H1 (cell line): ENCODE measurements at regions not wholly inside any gene's neighbourhood (a gene's known extent, or its start where the extent isn't known, plus 50 kb on each side); places are given as distances from the start of the nearest gene placed in this dataset.
A peak's percentile ranks its signal among the peaks of the same experiment; 100 is the strongest.

Source experiments
- CTCF ChIA-PET: fragments of 300-600 bp; sonication (Branson Sonifier 250); formaldehyde crosslinking; loops from one replicate; lab custom pipeline; 2021; ENCODE audit not compliant: partially characterized antibody; lab: Charles Lee
- POLR2A ChIA-PET: fragments of 300-600 bp; sonication (Branson Sonifier 250); formaldehyde crosslinking; loops from one replicate; lab custom pipeline; 2021; ENCODE audit warnings: inconsistent platforms; ENCODE audit not compliant: partially characterized antibody; lab: Charles Lee
- DNase-seq, 2 experiments: peaks; one replicate each; pipeline versions ENCODE4 v3.0.0 to v3.0.0-alpha.2; 2010 to 2022; ENCODE audit warnings: low spot score in 2 of 2, low read depth in 1 of 2, mixed read lengths in 1 of 2
- FAIRE-seq: peaks from 2 replicates; lab custom pipeline; 2011; peaks lifted over from hg19 to GRCh38; lab: Jason Lieb, UNC
- H2AFZ ChIP-seq: 2 replicates; pipeline ENCODE4 v1.8.1; 2012; ENCODE audit warnings: low read length, inconsistent platforms
- H2AK5ac ChIP-seq: 2 replicates; pipeline ENCODE4 v1.6.1; 2013; ENCODE audit warnings: low read depth, low read length
- H2BK120ac ChIP-seq: replicated peaks from 2 replicates; pipeline ENCODE3; 2013; ENCODE audit warnings: low read depth, low read length, inconsistent platforms
- H2BK12ac ChIP-seq: 2 replicates; pipeline ENCODE4 v1.6.1; 2013; ENCODE audit warnings: low read depth, low read length
- H2BK15ac ChIP-seq: 2 replicates; pipeline ENCODE4 v1.6.1; 2013; ENCODE audit warnings: low read length
- H2BK20ac ChIP-seq: 2 replicates; pipeline ENCODE4 v1.6.1; 2013; ENCODE audit warnings: low read length
- H2BK5ac ChIP-seq: 2 replicates; pipeline ENCODE4 v1.6.1; 2013; ENCODE audit warnings: low read depth, low read length
- H3K14ac ChIP-seq: 2 replicates; pipeline ENCODE4 v1.6.1; 2013; ENCODE audit warnings: inconsistent platforms; ENCODE audit not compliant: insufficient read length
- H3K18ac ChIP-seq: 2 replicates; pipeline ENCODE4 v1.6.1; 2013; ENCODE audit warnings: low read length; ENCODE audit errors: extremely low read depth
- H3K23ac ChIP-seq: 2 replicates; pipeline ENCODE4 v1.6.1; 2013; ENCODE audit warnings: inconsistent platforms; ENCODE audit not compliant: insufficient read length
- H3K23me2 ChIP-seq: 2 replicates; pipeline ENCODE4 v1.6.1; 2013; ENCODE audit warnings: low read depth, low read length
- H3K27ac ChIP-seq: 2 replicates; pipeline ENCODE4 v1.6.1; 2011; ENCODE audit warnings: low read depth, low read length, inconsistent platforms
- H3K27me3 ChIP-seq, 4 experiments: replicated peaks in 1 of 4; 1 replicate in 1 of 4; 2 replicates in 3 of 4; pipeline versions ENCODE4 v1.6.1 to v1.8.1; 2011 to 2013; ENCODE audit warnings: low read length in 3 of 4, mild to moderate bottlenecking in 3 of 4, inconsistent platforms in 2 of 4, mixed read lengths in 2 of 4, moderate library complexity in 1 of 4; ENCODE audit not compliant: control insufficient read depth in 3 of 4, insufficient read depth in 3 of 4; ENCODE audit errors: extremely low read depth in 1 of 4
- H3K36me3 ChIP-seq, 4 experiments: 2 replicates each; pipeline versions ENCODE4 v1.6.1 to v1.8.1; 2011 to 2013; ENCODE audit warnings: mild to moderate bottlenecking in 4 of 4, low read length in 3 of 4, moderate library complexity in 2 of 4, control low read depth in 1 of 4, inconsistent platforms in 1 of 4; ENCODE audit not compliant: insufficient read depth in 4 of 4, control insufficient read depth in 2 of 4
- H3K4ac ChIP-seq: replicated peaks from 2 replicates; pipeline ENCODE3; 2013; ENCODE audit warnings: low read length, low read depth, mixed read lengths, inconsistent platforms; ENCODE audit not compliant: insufficient read length
- H3K4me1 ChIP-seq, 4 experiments: replicated peaks in 1 of 4; 1 replicate in 1 of 4; 2 replicates in 3 of 4; pipeline versions ENCODE4 v1.6.1 to v1.8.1; 2011 to 2013; ENCODE audit warnings: low read length in 3 of 4, inconsistent platforms in 2 of 4, mixed read lengths in 1 of 4; ENCODE audit not compliant: insufficient read depth in 4 of 4, control insufficient read depth in 3 of 4
- H3K4me2 ChIP-seq, 2 experiments: 2 replicates each; pipeline versions ENCODE4 v1.6.1 to v1.8.1; 2011 to 2013; ENCODE audit warnings: low read depth in 2 of 2, low read length in 2 of 2, control low read depth in 1 of 2, inconsistent platforms in 1 of 2, mild to moderate bottlenecking in 1 of 2; ENCODE audit not compliant: insufficient read depth in 1 of 2
- H3K4me3 ChIP-seq, 4 experiments: fragments of 200-600, 300-600 bp in 1 of 4; sonication (generic), shearing (Covaris generic), sonication (Bioruptor Twin) in 1 of 4; 2 replicates each; pipeline versions ENCODE4 v1.5.1 to v1.8.1; 2011 to 2016; ENCODE audit warnings: low read length in 4 of 4, low read depth in 3 of 4, control low read depth in 2 of 4, inconsistent platforms in 2 of 4, mild to moderate bottlenecking in 2 of 4, mixed read lengths in 1 of 4, moderate library complexity in 1 of 4; ENCODE audit not compliant: insufficient read depth in 2 of 4; ENCODE audit errors: extremely low read depth in 1 of 4
- H3K56ac ChIP-seq: replicated peaks from 2 replicates; pipeline ENCODE3; 2013; ENCODE audit warnings: low read depth, mild to moderate bottlenecking, mixed read lengths, low read length, inconsistent platforms; ENCODE audit not compliant: insufficient read length
- H3K79me1 ChIP-seq: 2 replicates; pipeline ENCODE4 v1.6.1; 2013; ENCODE audit warnings: low read depth, low read length, control low read depth
- H3K79me2 ChIP-seq, 2 experiments: 2 replicates each; pipeline versions ENCODE4 v1.6.1 to v1.8.1; 2012 to 2013; ENCODE audit warnings: low read length in 2 of 2, mild to moderate bottlenecking in 2 of 2, inconsistent platforms in 1 of 2; ENCODE audit not compliant: insufficient read depth in 2 of 2, control insufficient read depth in 1 of 2
- H3K9ac ChIP-seq, 4 experiments: replicated peaks in 1 of 4; 1 replicate in 1 of 4; 2 replicates in 3 of 4; pipeline versions ENCODE4 v1.6.1 to v1.8.1; 2011 to 2013; ENCODE audit warnings: low read depth in 3 of 4, low read length in 3 of 4, control low read depth in 2 of 4, mild to moderate bottlenecking in 2 of 4, moderate library complexity in 2 of 4, inconsistent platforms in 1 of 4; ENCODE audit errors: extremely low read depth in 1 of 4
- H3K9me3 ChIP-seq, 2 experiments: 2 replicates each; pipeline versions ENCODE4 v1.6.1 to v1.8.1; 2012 to 2013; ENCODE audit warnings: mild to moderate bottlenecking in 2 of 2, moderate library complexity in 2 of 2, control low read depth in 1 of 2, inconsistent platforms in 1 of 2, low read depth in 1 of 2, low read length in 1 of 2, mixed read lengths in 1 of 2; ENCODE audit not compliant: insufficient read depth in 2 of 2
- H4K20me1 ChIP-seq, 2 experiments: replicated peaks in 1 of 2; 2 replicates each; pipeline versions ENCODE3 to v1.8.1; 2011 to 2013; ENCODE audit warnings: inconsistent platforms in 2 of 2, low read length in 2 of 2, mild to moderate bottlenecking in 1 of 2; ENCODE audit not compliant: insufficient read depth in 2 of 2, control insufficient read depth in 1 of 2
- H4K5ac ChIP-seq: 2 replicates; pipeline ENCODE4 v1.6.1; 2013; ENCODE audit warnings: low read length, low read depth, mixed read lengths, inconsistent platforms; ENCODE audit not compliant: insufficient read length
- H4K8ac ChIP-seq: 2 replicates; pipeline ENCODE4 v1.8.0; 2013; ENCODE audit warnings: mild to moderate bottlenecking, moderate library complexity, low read length, inconsistent platforms; ENCODE audit not compliant: insufficient read depth; ENCODE audit errors: extremely low read depth
- H4K91ac ChIP-seq: replicated peaks from 2 replicates; pipeline ENCODE3; 2013; ENCODE audit warnings: low read length, mixed read lengths, inconsistent platforms; ENCODE audit not compliant: insufficient read length
- CBX5 ChIP-seq: fragments of 300-800, 300-1000 bp; sonication (generic); IDR thresholded peaks from 2 replicates; pipeline ENCODE4 v1.7.1; 2016; ENCODE audit warnings: antibody characterized with exemption, low read length, low read depth
- CBX8 ChIP-seq: fragments of 300-800, 300-1000 bp; sonication (generic); IDR thresholded peaks from 2 replicates; pipeline ENCODE4 v1.7.1; 2016; ENCODE audit warnings: low read depth, low read length, borderline replicate concordance
- CHD2 ChIP-seq: IDR thresholded peaks from 2 replicates; pipeline ENCODE4 v1.6.1; 2012; ENCODE audit warnings: low read length, improper control_type of control experiment
- CREB1 ChIP-seq: IDR thresholded peaks from 2 replicates; pipeline ENCODE4 v1.6.1; 2012; ENCODE audit warnings: inconsistent platforms
- NANOG ChIP-seq: IDR thresholded peaks from 2 replicates; pipeline ENCODE4 v1.6.1; 2011; ENCODE audit warnings: low read length, low read depth, mild to moderate bottlenecking, inconsistent platforms; ENCODE audit not compliant: insufficient read depth, poor library complexity, severe bottlenecking
- PHF8 ChIP-seq: fragments of 200-600 bp; sonication (generic); conservative IDR thresholded peaks from 2 replicates; pipeline ENCODE4 v1.7.1; 2012; ENCODE audit warnings: low read depth, mild to moderate bottlenecking, inconsistent platforms, low read length, moderate library complexity
- SIX5 ChIP-seq: IDR thresholded peaks from 2 replicates; pipeline ENCODE4 v1.6.1; 2011; ENCODE audit warnings: mild to moderate bottlenecking, low read depth, low read length
- SUZ12 ChIP-seq: fragments of 200-600 bp; sonication (generic); IDR thresholded peaks from 2 replicates; pipeline ENCODE4 v1.6.1; 2012; ENCODE audit warnings: mild to moderate bottlenecking, inconsistent platforms, low read length, moderate library complexity, mixed read lengths
- WGBS, 2 experiments: shearing (Covaris generic) in 1 of 2; methylation state at CpG; one replicate each; pipeline versions ENCODE4 v1.1.6 to v1.1.7; 2013 to 2015; ENCODE audit warnings: low lambda C conversion rate in 2 of 2, mixed read lengths in 2 of 2, inconsistent platforms in 1 of 2, low coverage in 1 of 2, missing lambda C conversion rate in 1 of 2; ENCODE audit not compliant: insufficient replicate concordance in 2 of 2, insufficient coverage in 1 of 2, insufficient read length in 1 of 2; ENCODE audit errors: extremely low coverage in 1 of 2, missing lambda C conversion rate in 1 of 2; 5-methylcytosine and 5-hydroxymethylcytosine counted together
- TF ChIP-seq, protein P1 (sequence below): IDR thresholded peaks from 2 replicates; pipeline ENCODE4 v1.6.1; 2011; ENCODE audit warnings: low read length, improper control_type of control experiment

GRCh38 chr10:78229950-78230675 is 196.4 kb downstream of the RPS24 start:
- Histone ChIP-seq H2BK15ac (no peak overlapping the region), H3K4ac (no peak overlapping the region), H3K4me2 (no peak overlapping the region), H2AK5ac (0 out of 2 replicates have a peak overlapping the region, but pooled peaks have one; percentile 11), H3K9ac (no peak overlapping the region), H3K23ac (no peak overlapping the region), H2BK12ac (no peak overlapping the region), H3K9me3 (no peaks in the 10 kb centered on the region), H3K14ac (no peak overlapping the region), H3K23me2 (peaks cover 10% of the 10 kb centered on the region; the same call in 1 of the 2 replicates), H4K20me1 (no peaks in the 10 kb centered on the region), H3K79me2 (no peaks in the 10 kb centered on the region), H2BK120ac (no peak overlapping the region), H3K79me1 (no peaks in the 10 kb centered on the region), H3K4me1 (no peaks in the 10 kb centered on the region), H4K91ac (no peak overlapping the region), H2BK5ac (no peak overlapping the region), H3K18ac (no peak overlapping the region), H3K4me3 (no peak overlapping the region), H3K36me3 (no peaks in the 10 kb centered on the region), H3K56ac (no peak overlapping the region), H3K27me3 (no peaks in the 10 kb centered on the region), H3K27ac (no peak overlapping the region), H2BK20ac (peak overlapping the region; percentile 77; the same call in 1 of the 2 replicates), H4K5ac (no peak overlapping the region), H4K8ac (no peak overlapping the region), H2AFZ (no peak overlapping the region)
- no peak for FAIRE-seq
- WGBS, 2 experiments = 91 to 100% methylated on average over 2 to 5 of the region's 5 CpGs
- ChIA-PET CTCF (interaction anchor here (0.7 to 7.9 kb wide), 7 partner anchors 11 to 973 kb away, joined by 3 to 60 read pairs (median 5); no protein-coding TSS in a partner anchor), POLR2A (no interaction called here)
- no peak for DNase-seq
- TF ChIP-seq SIX5 (no peak), NANOG (no peak), SUZ12 (no peak), CREB1 (no peak), PHF8 (no peak), CHD2 (no peak), CBX5 (no peak), CBX8 (no peak)
- TF ChIP-seq, protein P1, sequence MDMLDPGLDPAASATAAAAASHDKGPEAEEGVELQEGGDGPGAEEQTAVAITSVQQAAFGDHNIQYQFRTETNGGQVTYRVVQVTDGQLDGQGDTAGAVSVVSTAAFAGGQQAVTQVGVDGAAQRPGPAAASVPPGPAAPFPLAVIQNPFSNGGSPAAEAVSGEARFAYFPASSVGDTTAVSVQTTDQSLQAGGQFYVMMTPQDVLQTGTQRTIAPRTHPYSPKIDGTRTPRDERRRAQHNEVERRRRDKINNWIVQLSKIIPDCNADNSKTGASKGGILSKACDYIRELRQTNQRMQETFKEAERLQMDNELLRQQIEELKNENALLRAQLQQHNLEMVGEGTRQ = no peak
